ENCODE measurements at regions not wholly inside any gene's neighbourhood (a gene's known extent, or its start where the extent isn't known, plus 50 kb on each side); places are given as distances from the start of the nearest gene placed in this dataset.

- H3K4me3 ChIP-seq (ENCODE audit: low read depth, low read length): no peak overlapping the region
- TF ChIP-seq CTCF (IDR thresholded peaks at IDR 0.05; ENCODE audit: low read depth, low read length): no peak
These were observed 103.8 kb upstream of the CFAP20DC start for GRCh38 chr3:59153648-59154047.

GRCh38 chr3:59152943-59153342 lies 103.1 kb upstream of the CFAP20DC start:
- no peak for TF ChIP-seq CTCF (IDR thresholded peaks at IDR 0.05; ENCODE audit: low read depth, low read length)
- H3K4me3 ChIP-seq (ENCODE audit: low read depth, low read length): no peak overlapping the region

DNA sequence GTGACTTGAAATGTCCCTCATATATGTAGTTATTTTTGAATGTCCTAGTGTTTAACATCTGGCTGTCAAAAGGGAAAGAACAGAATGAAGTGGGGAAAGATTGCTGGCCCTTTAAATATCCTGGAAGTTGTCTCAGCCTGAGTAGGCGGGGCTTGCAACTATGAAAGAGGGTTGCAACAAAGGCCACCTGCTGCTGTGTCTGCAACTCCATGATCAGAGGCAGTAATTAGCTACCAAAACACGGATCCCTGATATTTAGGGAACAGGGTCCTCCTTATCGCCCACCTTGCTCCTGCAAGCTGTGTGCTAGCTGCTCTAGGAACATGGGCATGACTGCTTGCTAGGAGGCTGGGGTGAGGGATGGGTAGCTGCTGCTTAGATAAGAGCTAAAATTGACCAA lies 100.2 kb upstream of the CFAP20DC start:
- TF ChIP-seq CTCF (IDR thresholded peaks at IDR 0.05; ENCODE audit: low read depth, low read length): no peak
- H3K4me3 ChIP-seq (ENCODE audit: low read depth, low read length): no peak overlapping the region

DNA sequence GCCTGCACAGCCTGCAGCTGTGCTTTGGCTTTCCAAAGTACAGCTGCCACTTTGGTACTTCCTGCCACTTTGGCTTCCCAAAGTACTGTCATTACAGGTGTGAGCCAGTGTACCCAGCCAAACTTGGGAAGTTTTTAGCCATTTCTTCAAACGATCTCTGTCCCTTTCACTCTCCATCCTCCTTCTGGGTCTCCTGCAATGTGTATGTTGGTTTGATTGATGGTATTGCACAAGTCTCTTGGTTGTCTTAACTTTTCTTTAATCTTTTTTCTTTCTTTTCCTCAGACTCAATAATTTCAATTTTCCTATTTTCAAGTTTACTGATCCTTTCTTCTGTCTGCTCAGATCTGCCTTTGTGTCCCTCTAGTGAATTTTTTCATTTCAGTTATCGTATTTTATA lies 99.3 kb upstream of the CFAP20DC start:
- TF ChIP-seq CTCF (IDR thresholded peaks at IDR 0.05; ENCODE audit: low read depth, low read length): no peak
- H3K4me3 ChIP-seq (ENCODE audit: low read depth, low read length): no peak overlapping the region

GRCh38 chr3:59143447-59143846 lies 93.6 kb upstream of the CFAP20DC start:
- H3K4me3 ChIP-seq (ENCODE audit: low read depth, low read length): no peak overlapping the region
- no peak for TF ChIP-seq CTCF (IDR thresholded peaks at IDR 0.05; ENCODE audit: low read depth, low read length)

GRCh38 chr3:59142556-59142955 lies 92.7 kb upstream of the CFAP20DC start:
- H3K4me3 ChIP-seq (ENCODE audit: low read depth, low read length): no peak overlapping the region
- TF ChIP-seq CTCF (IDR thresholded peaks at IDR 0.05; ENCODE audit: low read depth, low read length): no peak

GRCh38 chr3:59138966-59139365 lies 89.1 kb upstream of the CFAP20DC start:
- no peak for TF ChIP-seq CTCF (IDR thresholded peaks at IDR 0.05; ENCODE audit: low read depth, low read length)
- no peak overlapping the region for H3K4me3 ChIP-seq (ENCODE audit: low read depth, low read length)

Data from WI38 (cell line).